Activated gamma-delta T cell treated with anti-CD3 and anti-CD28 coated beads, Interleukin-2, amount 50 U/mL, for 16 hours (primary cell): ENCODE measurements at regions not wholly inside any gene's neighbourhood (a gene's known extent, or its start where the extent isn't known, plus 50 kb on each side); places are given as distances from the start of the nearest gene placed in this dataset.

ENCODE experiments used
- DNase-seq: peaks from one replicate; pipeline ENCODE4 v3.0.0-alpha.2; 2020; ENCODE audit warnings: low read depth

DNA sequence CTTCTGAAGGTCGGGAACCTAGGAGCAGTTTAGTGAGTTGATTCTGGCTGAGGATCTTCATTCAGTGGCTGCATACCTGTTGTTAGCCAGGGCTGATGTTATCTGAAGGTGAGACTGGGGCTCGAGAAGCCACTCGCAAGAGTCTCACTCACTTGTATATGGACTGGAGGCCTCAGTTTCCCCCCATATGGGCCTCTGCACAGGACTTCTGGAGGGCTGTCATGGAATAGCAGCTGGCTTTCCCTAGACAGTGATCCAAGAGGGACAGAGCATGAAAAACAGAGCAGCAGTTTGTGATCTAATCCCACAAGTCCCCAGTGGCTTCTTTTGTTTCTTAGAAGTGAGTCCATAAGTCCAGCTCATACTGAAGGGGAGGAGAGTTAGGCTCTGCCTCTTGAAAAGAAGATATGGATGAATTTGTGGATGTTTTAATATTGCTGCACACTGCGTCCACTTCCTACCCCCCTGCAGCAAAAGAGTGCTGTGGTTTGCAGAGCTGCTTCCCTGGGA is 623.4 kb downstream of the CDH26 start:
- DNase-seq, result no peak

- no peak for DNase-seq
These were observed 625.5 kb downstream of the CDH26 start for GRCh38 chr20:60583741-60584140.

GRCh38 chr20:60584221-60584620 is 626.0 kb downstream of the CDH26 start:
- no peak for DNase-seq

DNA sequence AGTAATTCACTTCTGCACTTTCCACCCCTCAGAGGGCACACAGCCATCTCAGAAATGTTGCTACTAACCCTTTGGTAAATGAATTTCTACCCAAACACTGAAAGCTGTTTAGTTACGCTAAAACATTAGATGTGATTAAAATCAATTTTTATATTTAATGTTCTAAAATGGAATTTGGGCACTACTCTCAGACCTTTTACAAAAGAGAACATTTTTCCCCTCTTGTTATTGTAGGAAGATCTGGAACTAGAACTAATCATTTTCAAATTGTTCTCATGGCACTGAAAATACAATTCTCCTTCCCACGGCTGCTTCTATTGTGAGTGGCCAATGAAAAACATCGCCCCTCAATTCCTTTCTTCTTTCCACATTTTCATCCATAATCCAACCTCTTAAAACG is 627.4 kb downstream of the CDH26 start:
- DNase-seq, result no peak

DNA sequence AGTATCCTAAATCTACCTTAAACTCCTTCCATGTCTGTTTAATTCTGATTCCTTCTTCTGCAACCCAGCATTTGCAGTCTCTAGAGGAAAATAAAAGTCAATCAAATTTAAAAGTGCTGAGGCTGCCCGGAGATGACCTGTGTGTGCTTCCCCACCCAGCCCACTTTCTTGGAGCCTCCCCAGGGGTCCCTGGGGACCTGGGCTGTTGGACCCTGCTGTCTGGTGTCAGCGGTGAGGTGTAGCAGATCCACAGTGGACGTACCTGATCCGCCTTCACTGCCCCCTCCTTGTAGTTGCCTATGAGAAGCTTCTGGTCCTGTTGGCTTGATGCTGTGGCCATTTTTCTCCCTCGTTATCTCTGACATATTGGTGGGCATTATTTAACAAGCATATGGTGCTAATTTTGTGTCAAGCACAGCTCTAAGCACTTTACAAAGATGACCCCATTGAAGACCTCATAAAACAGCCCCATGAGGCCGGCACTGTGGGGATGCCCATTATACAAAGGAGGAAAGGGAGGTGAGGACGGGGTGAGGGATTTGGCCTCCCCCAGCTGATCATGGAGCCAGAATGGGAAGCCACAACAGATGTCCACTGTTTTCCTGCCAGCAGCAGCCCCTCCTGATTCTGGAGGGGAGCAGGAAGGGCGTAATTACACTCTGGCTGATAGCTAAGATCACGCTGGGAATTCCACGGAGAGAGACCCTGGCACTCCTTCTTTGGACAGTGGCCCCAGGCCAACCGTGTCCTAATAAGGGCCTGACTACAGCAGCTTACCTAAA is 628.2 kb downstream of the CDH26 start:
- DNase-seq, result no peak

- no peak for DNase-seq
These were observed 629.8 kb downstream of the CDH26 start for GRCh38 chr20:60587986-60588385.

DNA sequence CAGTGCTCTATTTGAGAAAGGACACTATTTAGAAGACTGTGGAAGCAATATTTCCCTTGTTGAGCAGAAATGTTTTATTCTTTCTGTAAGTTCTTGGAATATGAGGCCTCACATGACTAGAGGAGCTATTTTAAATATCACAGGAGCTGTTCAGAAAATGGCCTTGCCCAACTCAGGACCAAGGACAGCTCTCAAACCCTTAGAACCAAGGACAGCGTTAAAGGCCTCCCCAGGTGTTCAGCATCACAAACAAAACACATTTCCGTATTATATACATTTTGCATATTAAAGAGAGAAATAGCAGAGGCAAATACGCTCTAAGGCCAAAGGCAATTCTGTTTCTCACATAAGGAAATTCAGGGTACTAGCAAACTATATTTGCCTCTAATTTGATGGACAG is 631.4 kb downstream of the CDH26 start:
- no peak for DNase-seq

DNA sequence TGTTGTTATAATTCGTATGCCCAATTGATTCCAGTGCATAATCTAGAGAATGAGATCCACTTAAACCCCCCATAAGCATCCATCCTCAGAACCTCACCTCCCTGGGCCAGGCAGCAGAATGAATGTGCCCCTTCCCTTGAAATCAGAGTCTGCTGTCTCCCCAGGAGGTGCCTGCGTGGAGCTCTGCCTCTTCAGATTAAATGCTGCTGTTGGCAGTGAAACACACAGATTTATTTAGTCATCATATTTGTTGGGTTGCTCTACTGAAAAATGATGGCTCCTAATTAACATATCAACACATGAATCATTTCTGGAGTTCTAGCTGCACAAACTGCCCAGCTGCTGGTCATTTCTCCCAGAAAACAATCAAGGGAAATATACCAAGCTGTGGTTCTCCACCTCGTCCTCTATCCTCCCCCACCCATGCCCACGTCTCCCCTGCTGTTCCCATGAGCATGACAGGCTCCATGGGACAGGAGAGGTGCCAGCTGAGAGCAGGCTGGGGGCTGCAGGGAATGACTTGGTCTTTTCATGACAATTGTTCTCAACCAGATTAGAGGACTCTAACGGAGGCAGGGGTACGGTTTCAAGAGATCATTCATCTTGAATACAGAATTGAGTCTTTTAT is 633.1 kb downstream of the CDH26 start:
- no peak for DNase-seq

GRCh38 chr20:60598528-60598927 is 640.3 kb downstream of the CDH26 start:
- no peak for DNase-seq

- no peak for DNase-seq
These were observed 641.2 kb downstream of the CDH26 start for GRCh38 chr20:60599381-60599780.

- no peak for DNase-seq
These were observed 641.8 kb downstream of the CDH26 start for GRCh38 chr20:60600036-60600435.

DNA sequence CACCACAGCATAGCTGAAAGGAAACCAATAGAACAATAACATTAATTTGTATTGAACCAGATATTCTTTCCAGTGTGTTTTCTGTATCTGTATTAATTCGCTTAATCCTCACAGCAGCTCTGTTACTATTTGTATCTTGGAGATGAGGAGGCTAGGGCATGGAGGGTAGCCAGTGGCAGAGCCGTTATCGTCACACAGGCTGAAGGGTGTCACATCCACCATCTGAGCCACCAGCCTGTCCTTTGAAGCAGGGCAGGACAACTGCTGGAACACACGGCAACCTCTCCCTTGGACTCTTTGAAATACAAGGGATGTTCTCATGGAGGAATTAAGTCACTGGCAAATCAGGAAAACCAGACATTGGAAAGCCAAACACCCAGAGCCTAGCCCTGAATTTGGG is 628.0 kb upstream of the CDH4 start:
- DNase-seq, result no peak

DNA sequence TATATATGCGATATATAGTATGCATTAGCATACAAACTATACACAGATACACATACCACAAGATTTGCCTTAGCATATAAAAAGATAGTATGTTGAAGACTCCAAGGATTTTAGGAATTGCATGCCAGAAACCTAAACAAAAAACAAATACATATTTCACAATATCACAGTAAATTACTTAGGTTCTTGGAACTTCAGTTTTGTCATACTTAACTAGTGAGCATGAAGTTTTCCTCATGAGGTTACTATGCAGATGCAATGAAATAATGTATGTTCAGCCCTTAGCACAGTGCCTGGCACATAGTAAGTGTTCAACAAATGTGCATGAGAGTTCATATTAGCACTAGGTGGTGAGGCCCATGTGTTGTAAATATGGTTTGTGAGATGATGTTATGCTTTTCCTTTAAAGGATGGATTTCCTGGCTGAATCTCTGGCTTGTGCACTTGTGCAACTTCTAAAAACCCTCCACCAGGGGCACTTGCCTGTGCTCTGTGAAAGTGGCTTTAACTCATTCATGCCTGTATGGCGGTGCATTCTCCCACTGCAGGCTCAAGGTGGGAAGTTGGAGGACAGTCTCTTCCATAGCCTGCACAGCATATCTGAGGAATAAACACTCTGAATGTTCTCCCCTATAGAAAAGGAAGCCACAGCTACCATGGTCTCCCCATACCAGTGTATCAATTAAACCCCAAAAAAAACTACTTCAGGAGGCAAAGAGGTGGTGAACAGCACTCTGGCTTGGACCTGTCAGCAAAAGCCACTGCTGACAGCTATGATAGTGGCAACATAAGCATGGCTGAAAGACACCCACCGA is 624.1 kb upstream of the CDH4 start:
- DNase-seq, result no peak

DNA sequence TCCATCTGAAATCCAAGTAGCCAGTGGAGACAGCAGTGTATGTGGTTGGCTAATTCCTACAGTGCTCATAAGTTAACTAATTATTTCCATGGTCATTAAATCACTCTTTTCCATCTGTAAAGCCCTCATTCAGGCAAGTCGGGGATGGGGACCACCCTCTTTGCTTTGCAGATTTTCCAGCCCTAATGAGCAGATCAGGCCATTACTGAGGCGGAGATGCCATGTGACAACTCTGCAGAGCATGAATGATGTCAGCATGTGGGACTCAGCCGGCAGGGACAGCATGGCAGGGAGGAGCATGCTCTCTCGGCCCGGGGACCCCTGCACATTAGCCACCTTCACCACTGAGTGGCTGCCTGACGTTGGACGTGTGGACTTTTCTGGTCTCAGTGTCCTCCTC is 623.3 kb upstream of the CDH4 start:
- DNase-seq, result no peak

- no peak for DNase-seq
These were observed 622.9 kb upstream of the CDH4 start for GRCh38 chr20:60629206-60629605.

DNA sequence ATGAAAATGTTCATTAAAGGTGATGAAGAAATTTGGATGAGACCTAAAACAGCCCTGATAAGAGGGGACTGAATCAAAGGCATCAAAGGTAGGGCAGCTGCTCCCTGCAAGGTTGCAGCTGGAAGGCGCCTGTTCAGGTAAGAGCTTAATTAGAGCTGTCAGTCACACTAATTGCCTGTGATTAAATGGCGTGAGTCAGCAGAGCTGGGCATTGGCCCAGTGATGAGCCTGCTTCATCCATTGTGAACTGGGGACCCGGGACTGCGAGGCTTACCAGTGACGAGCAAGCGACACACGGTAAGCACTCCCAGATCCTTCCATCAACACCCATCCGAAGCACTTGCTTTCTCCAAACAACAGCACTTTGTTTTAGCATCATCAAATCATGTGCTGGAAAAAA is 621.5 kb upstream of the CDH4 start:
- DNase-seq, result no peak

GRCh38 chr20:60631585-60632287 is 620.3 kb upstream of the CDH4 start:
- DNase-seq, result no peak

- DNase-seq, result no peak
These were observed 619.4 kb upstream of the CDH4 start for GRCh38 chr20:60632391-60633262.

DNA sequence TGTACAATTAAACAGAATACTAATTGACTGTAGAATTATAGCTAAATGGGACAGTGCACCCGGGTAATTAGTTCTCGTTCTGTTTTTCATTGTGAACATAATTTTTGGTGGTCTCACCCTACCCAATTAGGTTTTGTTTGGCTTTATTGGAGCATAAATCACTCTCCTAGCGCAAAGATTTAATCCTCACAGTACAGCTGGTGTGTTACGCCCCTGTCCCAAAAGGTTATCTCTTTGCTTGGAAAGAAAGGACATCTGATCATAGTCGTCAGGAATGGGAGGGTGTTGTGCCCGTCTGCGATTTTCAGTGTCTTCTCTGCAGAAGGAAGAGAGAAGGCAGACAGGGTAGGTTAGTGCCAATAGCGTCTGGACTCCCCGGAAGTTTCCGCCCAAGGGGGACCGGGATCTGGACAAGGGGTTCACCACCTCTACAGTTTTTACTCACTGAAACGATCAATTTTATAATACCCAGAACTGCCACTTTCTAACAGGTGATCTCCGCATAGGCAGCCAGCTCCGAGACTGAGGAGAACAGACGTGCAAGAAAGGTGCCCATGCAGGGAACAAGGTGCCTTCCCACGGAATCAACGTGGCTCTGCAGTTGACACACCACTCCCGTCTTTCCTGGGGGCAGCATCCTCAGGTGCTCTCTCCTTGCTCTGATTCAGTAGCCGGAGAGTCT is 617.4 kb upstream of the CDH4 start:
- DNase-seq, result no peak

DNA sequence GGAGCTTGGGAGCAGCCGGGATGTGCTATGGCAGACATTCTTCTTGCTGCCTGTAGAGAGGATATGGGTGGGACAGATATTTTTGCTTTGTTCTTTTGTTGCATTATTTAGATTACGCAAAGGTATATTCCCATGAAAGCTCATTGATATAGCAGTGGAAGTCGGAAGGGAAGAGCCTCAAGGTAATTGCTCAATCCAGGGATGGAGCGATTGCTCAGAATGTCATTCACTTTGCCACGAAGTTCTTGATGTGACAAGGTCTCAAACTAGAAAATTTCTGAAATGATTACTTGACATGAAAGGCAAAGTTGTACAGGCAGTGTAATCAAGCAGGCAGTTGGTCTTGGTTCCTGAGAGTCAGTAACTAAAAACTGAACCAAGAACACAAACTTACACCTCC is 615.6 kb upstream of the CDH4 start:
- no peak for DNase-seq

DNA sequence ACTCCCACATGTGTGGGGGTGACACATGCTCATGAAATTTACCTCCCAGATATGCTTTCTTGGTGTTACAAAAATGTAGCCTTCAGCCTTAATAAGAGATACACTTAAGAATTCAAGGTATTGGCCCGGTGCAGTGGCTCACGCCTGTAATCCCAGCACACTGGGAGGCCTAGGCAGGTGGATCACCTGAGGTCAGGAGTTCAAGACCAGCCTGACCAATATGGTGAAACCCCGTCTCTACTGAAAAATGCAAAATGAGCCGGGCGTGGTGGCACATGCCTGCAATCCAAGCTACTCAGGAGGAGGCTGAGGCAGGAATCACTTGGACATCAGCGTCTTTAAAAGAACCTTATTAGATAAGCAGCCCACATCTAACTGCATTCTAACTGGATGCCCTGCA is 614.3 kb upstream of the CDH4 start:
- no peak for DNase-seq
